GM06990 (cell line): ENCODE measurements at regions not wholly inside any gene's neighbourhood (a gene's known extent, or its start where the extent isn't known, plus 50 kb on each side); places are given as distances from the start of the nearest gene placed in this dataset.

Source experiments
- DNase-seq: peaks from one replicate; pipeline ENCODE4 v3.0.0-alpha.2; 2011; ENCODE audit not compliant: insufficient read length; ENCODE audit errors: extremely low read depth
- H3K27me3 ChIP-seq: replicated peaks from 2 replicates; pipeline ENCODE4 v1.6.0; 2011; ENCODE audit warnings: low read length; ENCODE audit not compliant: control insufficient read depth, insufficient read depth
- H3K36me3 ChIP-seq: 2 replicates; pipeline ENCODE4 v1.5.1; 2011; ENCODE audit warnings: low read length; ENCODE audit not compliant: control insufficient read depth, insufficient read depth
- H3K4me3 ChIP-seq: replicated peaks from 2 replicates; pipeline ENCODE4 v1.5.1; 2011; ENCODE audit warnings: low read depth, mild to moderate bottlenecking, control low read depth, low read length
- CTCF ChIP-seq: IDR thresholded peaks from 2 replicates; pipeline ENCODE4 v1.5.1; 2011; ENCODE audit warnings: low read length, control low read depth, mild to moderate bottlenecking, inconsistent platforms; ENCODE audit not compliant: insufficient read depth, poor library complexity, severe bottlenecking

- DNase-seq, result no peak
- no peak overlapping the region for H3K4me3 ChIP-seq
These were observed 572.5 kb downstream of the OLFM4 start for GRCh38 chr13:53601113-53601512.

DNA sequence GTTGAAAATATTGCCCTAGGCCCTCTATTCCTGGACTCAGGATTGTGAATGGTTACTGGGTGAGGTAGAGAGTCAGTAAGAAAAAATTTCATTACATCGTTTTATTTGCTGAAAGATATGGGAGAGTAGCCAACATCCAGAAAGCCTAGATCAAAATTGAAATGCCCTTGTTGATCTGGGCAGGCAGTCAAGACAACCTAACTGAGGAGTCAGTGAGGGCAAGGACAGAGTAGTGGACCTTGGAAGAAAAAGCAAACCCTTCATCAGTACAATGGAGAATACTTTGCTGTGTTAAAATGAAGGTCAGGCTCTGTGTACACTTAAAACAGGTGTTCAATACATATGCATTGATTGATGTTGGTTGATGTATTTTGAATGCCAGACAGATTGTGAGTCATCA is 576.7 kb downstream of the OLFM4 start:
- H3K27me3 ChIP-seq, result no peaks in the 10 kb centered on the region
- TF ChIP-seq CTCF, result no peak
- no peak overlapping the region for H3K4me3 ChIP-seq
- H3K36me3 ChIP-seq, result no peaks in the 10 kb centered on the region
- no peak for DNase-seq

More at GRCh38 chr13:53601113-53601512, 572.5 kb downstream of the OLFM4 start:
- Histone ChIP-seq H3K36me3 (no peaks in the 10 kb centered on the region), H3K27me3 (no peaks in the 10 kb centered on the region)
- no peak for TF ChIP-seq CTCF

GRCh38 chr13:53612200-53612599 is 583.6 kb downstream of the OLFM4 start:
- DNase-seq, result no peak
- no peak for TF ChIP-seq CTCF
- no peak overlapping the region for H3K4me3 ChIP-seq
- H3K27me3 ChIP-seq, result no peaks in the 10 kb centered on the region
- H3K36me3 ChIP-seq, result no peaks in the 10 kb centered on the region

DNA sequence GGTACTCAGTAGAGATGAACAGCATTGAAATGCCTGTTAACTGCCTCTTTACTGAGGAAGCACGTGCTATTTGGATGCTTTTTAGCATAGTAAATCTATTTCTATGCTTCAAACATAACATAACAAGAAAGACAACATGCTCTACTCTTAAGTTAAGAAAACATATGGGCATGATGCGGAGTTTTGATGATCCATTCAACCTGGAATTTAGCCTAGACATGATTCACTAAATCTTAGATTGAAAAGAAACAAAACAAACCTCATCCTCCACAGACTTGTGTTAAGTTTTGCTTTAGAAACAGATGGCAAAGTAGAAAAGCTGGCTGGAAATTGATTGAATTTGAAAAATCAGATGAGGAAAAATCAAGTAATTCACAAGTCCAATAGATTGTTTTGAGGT is 593.8 kb downstream of the OLFM4 start:
- DNase-seq, result no peak
- TF ChIP-seq CTCF, result no peak
- Histone ChIP-seq H3K36me3 (no peaks in the 10 kb centered on the region), H3K27me3 (no peaks in the 10 kb centered on the region), H3K4me3 (no peak overlapping the region)

- H3K36me3 ChIP-seq, result no peaks in the 10 kb centered on the region
- TF ChIP-seq CTCF, result no peak
- DNase-seq, result no peak
- H3K4me3 ChIP-seq, result no peak overlapping the region
- H3K27me3 ChIP-seq, result no peaks in the 10 kb centered on the region
These were observed 594.5 kb downstream of the OLFM4 start for GRCh38 chr13:53623146-53623545.

DNA sequence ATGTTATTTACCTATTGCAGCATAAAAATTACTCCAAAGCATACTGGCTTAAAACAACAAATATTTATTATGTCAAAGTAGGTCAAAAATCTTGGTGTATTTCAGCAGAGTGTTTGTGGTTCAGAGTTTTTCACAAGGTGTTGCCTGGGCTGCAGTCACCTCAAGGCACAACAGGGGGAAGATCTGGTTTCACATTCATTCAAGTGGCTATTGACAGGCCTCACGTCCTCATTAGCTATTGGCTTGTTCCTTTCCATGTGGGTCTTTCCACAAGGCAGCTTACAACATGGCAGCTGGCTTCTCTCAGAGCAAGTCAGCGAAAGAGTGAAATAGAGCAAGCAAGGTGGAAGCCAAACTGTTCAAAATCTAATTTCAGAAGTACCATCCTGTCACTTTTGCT is 602.9 kb downstream of the OLFM4 start:
- Histone ChIP-seq H3K36me3 (no peaks in the 10 kb centered on the region), H3K27me3 (no peaks in the 10 kb centered on the region), H3K4me3 (no peak overlapping the region)
- TF ChIP-seq CTCF, result no peak
- DNase-seq, result no peak
